DND-41 (cell line): ENCODE measurements at regions not wholly inside any gene's neighbourhood (a gene's known extent, or its start where the extent isn't known, plus 50 kb on each side); places are given as distances from the start of the nearest gene placed in this dataset.

ENCODE experiments used
- ATAC-seq: fragments of 200-7000 bp; cut with Tn5 transposase; 3 replicates; pipeline ENCODE4 v1.9.1; 2021; ENCODE audit warnings: low read depth; ENCODE audit not compliant: insufficient read depth
- DNase-seq: peaks from one replicate; pipeline ENCODE4 v3.0.0-alpha.2; 2020
- H2AFZ ChIP-seq: 2 replicates; pipeline ENCODE4 v1.6.0; 2012; ENCODE audit warnings: low read depth, low read length
- H3K27ac ChIP-seq: 2 replicates; pipeline ENCODE4 v1.5.1; 2012; ENCODE audit warnings: low read length, inconsistent platforms
- H3K27me3 ChIP-seq: fragments of 200-600 bp; sonication (generic); 2 replicates; pipeline ENCODE4 v1.6.0; 2012; ENCODE audit warnings: low read length, mild to moderate bottlenecking, inconsistent platforms; ENCODE audit not compliant: insufficient read depth, poor library complexity
- H3K36me3 ChIP-seq: 2 replicates; pipeline ENCODE4 v1.5.1; 2012; ENCODE audit warnings: low read length, inconsistent platforms; ENCODE audit not compliant: insufficient read depth
- H3K4me1 ChIP-seq: 2 replicates; pipeline ENCODE4 v1.5.1; 2012; ENCODE audit warnings: mild to moderate bottlenecking, low read length; ENCODE audit not compliant: insufficient read depth
- H3K4me2 ChIP-seq: 2 replicates; pipeline ENCODE4 v1.6.0; 2012; ENCODE audit warnings: mild to moderate bottlenecking, moderate library complexity, low read length, inconsistent platforms; ENCODE audit not compliant: insufficient read depth
- H3K4me3 ChIP-seq, 2 experiments: fragments of 200-600 bp in 1 of 2; shearing (Covaris generic) in 1 of 2; 2 replicates each; pipeline ENCODE4 v1.5.1; 2012 to 2016; ENCODE audit warnings: inconsistent platforms in 2 of 2, low read length in 2 of 2, mild to moderate bottlenecking in 2 of 2, low read depth in 1 of 2, moderate library complexity in 1 of 2
- H3K79me2 ChIP-seq: 2 replicates; pipeline ENCODE4 v1.6.0; 2012; ENCODE audit warnings: low read length, inconsistent platforms; ENCODE audit not compliant: insufficient read depth
- H3K9ac ChIP-seq: 2 replicates; pipeline ENCODE4 v1.6.0; 2012; ENCODE audit warnings: low read depth, mild to moderate bottlenecking, inconsistent platforms, low read length, moderate library complexity
- H3K9me3 ChIP-seq: 2 replicates; pipeline ENCODE4 v1.5.1; 2012; ENCODE audit warnings: low read length, moderate library complexity, mild to moderate bottlenecking, inconsistent platforms; ENCODE audit not compliant: insufficient read depth, severe bottlenecking
- H4K20me1 ChIP-seq: 2 replicates; pipeline ENCODE4 v1.6.0; 2012; ENCODE audit warnings: low read length; ENCODE audit not compliant: insufficient read depth
- EZH2 ChIP-seq: IDR thresholded peaks from 3 replicates; pipeline ENCODE4 v1.6.1; 2012; ENCODE audit warnings: borderline replicate concordance, low read depth, mild to moderate bottlenecking, moderate library complexity, low read length, inconsistent platforms; ENCODE audit not compliant: severe bottlenecking
- TF ChIP-seq, protein P1 (sequence below): IDR thresholded peaks from 2 replicates; pipeline ENCODE4 v1.5.1; 2012; ENCODE audit warnings: borderline replicate concordance, low read length, moderate library complexity, mild to moderate bottlenecking; ENCODE audit not compliant: poor library complexity, severe bottlenecking; ENCODE audit errors: extremely low read depth

DNA sequence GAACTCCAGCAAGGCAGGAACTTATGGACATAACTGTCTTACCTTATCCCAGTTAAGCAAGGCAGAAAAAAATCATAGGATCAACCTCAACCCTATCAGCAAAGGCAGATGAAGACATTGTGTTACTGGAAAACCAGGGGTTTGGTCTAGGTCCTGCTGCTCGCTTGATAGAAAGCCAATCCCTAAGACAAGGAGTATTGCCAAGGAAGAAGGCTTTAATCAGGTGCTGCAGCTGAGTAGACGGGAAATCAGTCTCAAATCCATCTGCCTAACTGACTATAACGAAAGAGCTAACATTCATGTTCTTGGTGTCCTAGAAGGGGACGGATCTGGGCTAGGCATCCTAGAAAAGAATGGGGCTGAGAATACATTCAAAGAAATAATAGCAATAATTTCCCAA, 1158.7 kb upstream of the CNTN5 start:
- H2AFZ ChIP-seq: no peak overlapping the region
- no peak overlapping the region for H3K4me3 ChIP-seq
- ATAC-seq: no peak
- no peaks in the 10 kb centered on the region for H4K20me1 ChIP-seq
- no peak overlapping the region for H3K27ac ChIP-seq
- no peaks in the 10 kb centered on the region for H3K4me1 ChIP-seq
- no peak overlapping the region for H3K9ac ChIP-seq
- H3K79me2 ChIP-seq: no peaks in the 10 kb centered on the region
- no peaks in the 10 kb centered on the region for H3K27me3 ChIP-seq
- no peak for DNase-seq
- no peak for TF ChIP-seq EZH2
- TF ChIP-seq, protein P1, sequence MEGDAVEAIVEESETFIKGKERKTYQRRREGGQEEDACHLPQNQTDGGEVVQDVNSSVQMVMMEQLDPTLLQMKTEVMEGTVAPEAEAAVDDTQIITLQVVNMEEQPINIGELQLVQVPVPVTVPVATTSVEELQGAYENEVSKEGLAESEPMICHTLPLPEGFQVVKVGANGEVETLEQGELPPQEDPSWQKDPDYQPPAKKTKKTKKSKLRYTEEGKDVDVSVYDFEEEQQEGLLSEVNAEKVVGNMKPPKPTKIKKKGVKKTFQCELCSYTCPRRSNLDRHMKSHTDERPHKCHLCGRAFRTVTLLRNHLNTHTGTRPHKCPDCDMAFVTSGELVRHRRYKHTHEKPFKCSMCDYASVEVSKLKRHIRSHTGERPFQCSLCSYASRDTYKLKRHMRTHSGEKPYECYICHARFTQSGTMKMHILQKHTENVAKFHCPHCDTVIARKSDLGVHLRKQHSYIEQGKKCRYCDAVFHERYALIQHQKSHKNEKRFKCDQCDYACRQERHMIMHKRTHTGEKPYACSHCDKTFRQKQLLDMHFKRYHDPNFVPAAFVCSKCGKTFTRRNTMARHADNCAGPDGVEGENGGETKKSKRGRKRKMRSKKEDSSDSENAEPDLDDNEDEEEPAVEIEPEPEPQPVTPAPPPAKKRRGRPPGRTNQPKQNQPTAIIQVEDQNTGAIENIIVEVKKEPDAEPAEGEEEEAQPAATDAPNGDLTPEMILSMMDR: no peak
- H3K4me2 ChIP-seq: no peak overlapping the region
- no peaks in the 10 kb centered on the region for H3K36me3 ChIP-seq
- H3K9me3 ChIP-seq: no peaks in the 10 kb centered on the region

DNA sequence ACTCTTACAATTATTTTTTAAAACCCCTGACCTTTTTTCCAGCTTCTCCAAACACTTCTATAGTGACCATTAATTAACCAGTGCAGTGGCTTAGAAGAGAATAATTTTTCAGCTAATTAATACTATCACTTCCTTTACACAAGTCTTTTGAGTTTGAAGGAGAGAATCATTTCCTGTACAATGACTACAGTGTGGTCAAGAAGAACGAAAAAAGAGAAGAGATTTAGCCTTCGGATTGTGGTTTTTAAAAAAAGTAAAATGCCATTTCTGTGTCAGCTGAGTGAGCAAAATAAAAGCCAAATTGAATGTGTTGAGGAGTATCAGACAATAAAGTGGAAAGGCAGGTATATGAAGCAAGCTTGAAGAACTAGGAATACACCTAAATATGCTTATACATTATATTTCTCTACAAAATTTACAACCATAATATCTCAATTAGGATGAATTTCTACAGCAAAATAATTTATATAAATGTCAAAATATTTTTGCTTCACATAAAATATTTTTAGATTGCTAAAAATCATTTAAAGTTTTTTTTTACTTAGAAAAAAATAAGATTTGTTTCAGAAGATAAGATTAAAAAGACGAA, 1155.2 kb upstream of the CNTN5 start:
- no peaks in the 10 kb centered on the region for H3K36me3 ChIP-seq
- H2AFZ ChIP-seq: no peak overlapping the region
- TF ChIP-seq EZH2: no peak
- TF ChIP-seq, protein P1: no peak
- no peaks in the 10 kb centered on the region for H3K9me3 ChIP-seq
- no peak overlapping the region for H3K9ac ChIP-seq
- ATAC-seq: no peak
- no peaks in the 10 kb centered on the region for H3K79me2 ChIP-seq
- H3K4me3 ChIP-seq: no peak overlapping the region
- no peak for DNase-seq
- no peaks in the 10 kb centered on the region for H3K27me3 ChIP-seq
- H3K4me1 ChIP-seq: no peaks in the 10 kb centered on the region
- no peak overlapping the region for H3K4me2 ChIP-seq
- no peaks in the 10 kb centered on the region for H4K20me1 ChIP-seq
- H3K27ac ChIP-seq: no peak overlapping the region

DNA sequence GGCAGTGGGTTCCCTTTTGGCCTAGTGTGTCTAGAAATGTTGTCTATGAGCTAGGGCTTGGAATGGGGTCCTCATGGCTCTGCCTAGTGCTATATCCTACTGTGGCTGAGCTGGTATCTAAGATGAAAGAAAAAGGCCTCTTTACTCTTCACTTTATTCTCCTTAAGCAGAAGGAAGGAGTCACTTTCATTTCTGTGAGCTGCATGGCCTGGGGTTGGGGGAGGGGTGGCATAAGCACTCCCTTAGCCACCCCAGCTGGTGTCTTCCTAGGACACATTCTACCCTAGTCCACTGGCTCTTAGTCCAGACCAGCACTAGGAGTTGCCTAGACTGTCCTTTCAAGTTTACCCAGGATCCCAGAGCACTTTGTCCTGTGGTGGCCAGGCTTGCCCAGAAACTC, 1148.9 kb upstream of the CNTN5 start:
- Histone ChIP-seq H3K4me2 (no peak overlapping the region), H3K27me3 (no peaks in the 10 kb centered on the region), H3K9me3 (no peaks in the 10 kb centered on the region), H3K9ac (no peak overlapping the region), H3K27ac (no peak overlapping the region), H3K4me3 (no peak overlapping the region), H3K79me2 (no peaks in the 10 kb centered on the region), H3K36me3 (no peaks in the 10 kb centered on the region), H4K20me1 (no peaks in the 10 kb centered on the region), H2AFZ (no peak overlapping the region), H3K4me1 (no peaks in the 10 kb centered on the region)
- no peak for ATAC-seq
- TF ChIP-seq, protein P1: no peak
- TF ChIP-seq EZH2: no peak
- no peak for DNase-seq

DNA sequence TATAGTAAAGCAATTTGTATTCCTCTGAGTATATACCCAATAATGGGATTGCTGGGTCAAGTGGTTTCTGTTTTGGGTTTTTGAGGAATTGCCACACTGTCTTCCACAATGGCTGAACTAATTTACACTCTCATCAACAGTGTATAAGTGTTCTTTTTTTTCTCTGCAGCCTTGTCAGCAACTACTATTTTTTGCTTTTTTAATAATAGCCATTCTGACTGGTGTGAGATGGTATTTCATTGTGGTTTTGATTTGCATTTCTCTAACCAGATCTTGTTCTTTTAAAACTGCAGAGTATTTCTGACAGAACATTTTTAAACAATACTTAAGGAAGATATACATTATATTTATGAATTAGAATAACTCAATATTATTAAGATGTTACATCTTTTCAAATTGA, 1140.5 kb upstream of the CNTN5 start:
- Histone ChIP-seq H3K9me3 (no peaks in the 10 kb centered on the region), H3K36me3 (no peaks in the 10 kb centered on the region), H3K9ac (no peak overlapping the region), H3K4me2 (no peak overlapping the region), H2AFZ (no peak overlapping the region), H3K79me2 (no peaks in the 10 kb centered on the region), H3K4me1 (no peaks in the 10 kb centered on the region), H4K20me1 (no peaks in the 10 kb centered on the region), H3K4me3 (no peak overlapping the region), H3K27ac (no peak overlapping the region), H3K27me3 (no peaks in the 10 kb centered on the region)
- no peak for ATAC-seq
- TF ChIP-seq, protein P1: no peak
- TF ChIP-seq EZH2: no peak
- DNase-seq: no peak
